ENCODE measurements at regions not wholly inside any gene's neighbourhood (a gene's known extent, or its start where the extent isn't known, plus 50 kb on each side); places are given as distances from the start of the nearest gene placed in this dataset.

- Mint-ChIP-seq H3K27ac (no peak overlapping the region), H3K27me3 (no peaks in the 10 kb centered on the region), H3K4me3 (no peak overlapping the region), H3K36me3 (ENCODE audit: low read depth) (no peaks in the 10 kb centered on the region), H3K9me3 (ENCODE audit: low read depth) (peaks cover 19% of the 10 kb centered on the region), H3K4me1 (no peaks in the 10 kb centered on the region)
- intact Hi-C loops (cut with DNase I, micrococcal nuclease) = no loop called here
- DNase-seq (no peak), ATAC-seq (no peak)
- CTCF ChIA-PET = no interaction called here
- POLR2A ChIA-PET = no interaction called here
Measured at GRCh38 chr15:46732060-46732459, 985.2 kb upstream of the SEMA6D start.

DNA sequence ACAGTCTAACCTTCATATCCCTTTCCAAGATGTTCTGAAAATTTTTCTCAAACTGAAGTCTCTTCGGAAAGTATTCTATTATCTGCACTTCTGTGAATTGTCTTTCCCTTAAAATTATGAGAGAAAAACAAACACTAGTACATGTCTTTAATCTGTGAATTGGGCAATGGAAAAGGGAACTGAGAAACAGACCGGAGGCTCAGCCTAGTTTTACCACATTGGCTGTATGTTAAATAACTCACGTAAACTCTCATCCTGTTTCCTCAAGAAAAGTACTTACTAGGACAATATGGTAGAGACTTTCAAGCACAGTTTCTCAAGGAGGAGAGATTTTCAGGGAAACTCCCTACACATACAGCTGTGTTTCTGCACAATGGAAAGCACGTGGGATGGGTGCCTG lies 982.2 kb upstream of the SEMA6D start:
- intact Hi-C loops (cut with DNase I, micrococcal nuclease) = no loop called here
- no peak overlapping the region for H3K27ac Mint-ChIP-seq
- H3K36me3 Mint-ChIP-seq (ENCODE audit: low read depth) = no peaks in the 10 kb centered on the region
- CTCF ChIA-PET = no interaction called here
- ATAC-seq (no peak), DNase-seq (no peak)
- H3K4me1 Mint-ChIP-seq = no peaks in the 10 kb centered on the region
- H3K27me3 Mint-ChIP-seq = no peaks in the 10 kb centered on the region
- no peak overlapping the region for H3K4me3 Mint-ChIP-seq
- POLR2A ChIA-PET = no interaction called here
- H3K9me3 Mint-ChIP-seq (ENCODE audit: low read depth) = peaks cover 6% of the 10 kb centered on the region

DNA sequence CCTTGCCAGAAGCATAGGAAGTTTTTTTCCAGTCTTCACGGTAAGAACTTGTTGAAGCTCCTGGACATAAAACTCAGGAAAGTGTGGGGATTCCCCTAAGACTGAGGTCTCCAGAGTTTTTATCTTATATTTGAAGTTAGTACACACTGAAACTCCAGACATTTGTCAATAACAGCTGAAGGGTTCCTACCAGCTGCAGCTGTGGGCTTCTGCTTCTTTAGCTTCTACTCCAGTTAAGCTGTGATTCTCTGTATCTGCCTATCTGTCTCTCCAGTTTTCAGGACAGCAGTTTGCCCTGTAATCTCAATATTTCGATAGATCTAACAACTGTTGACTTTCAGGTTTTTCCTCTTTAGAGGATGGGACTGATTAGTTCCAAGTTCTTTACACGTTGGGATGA lies 966.0 kb upstream of the SEMA6D start:
- H3K4me1 Mint-ChIP-seq = no peaks in the 10 kb centered on the region
- POLR2A ChIA-PET = no interaction called here

GRCh38 chr15:46753946-46754345 lies 963.4 kb upstream of the SEMA6D start:
- no peak overlapping the region for H3K4me3 Mint-ChIP-seq
- CTCF ChIA-PET = interaction anchor here (0.9 kb wide), 1 partner anchor 50 kb away, joined by 3 read pairs; no protein-coding TSS in a partner anchor
- intact Hi-C loops (cut with DNase I, micrococcal nuclease) = no loop called here

More for the DNA sequence above, 966.0 kb upstream of the SEMA6D start:
- no peak for ATAC-seq
- Mint-ChIP-seq H3K36me3 (ENCODE audit: low read depth) (no peaks in the 10 kb centered on the region), H3K4me3 (no peak overlapping the region), H3K9me3 (ENCODE audit: low read depth) (peaks cover 8% of the 10 kb centered on the region), H3K27ac (no peak overlapping the region), H3K27me3 (no peaks in the 10 kb centered on the region)
- CTCF ChIA-PET = interaction anchor here (1.6 kb wide), 1 partner anchor 12 kb away, joined by 5 read pairs; no protein-coding TSS in a partner anchor
- DNase-seq = no peak
- intact Hi-C loops (cut with DNase I, micrococcal nuclease) = no loop called here

DNA sequence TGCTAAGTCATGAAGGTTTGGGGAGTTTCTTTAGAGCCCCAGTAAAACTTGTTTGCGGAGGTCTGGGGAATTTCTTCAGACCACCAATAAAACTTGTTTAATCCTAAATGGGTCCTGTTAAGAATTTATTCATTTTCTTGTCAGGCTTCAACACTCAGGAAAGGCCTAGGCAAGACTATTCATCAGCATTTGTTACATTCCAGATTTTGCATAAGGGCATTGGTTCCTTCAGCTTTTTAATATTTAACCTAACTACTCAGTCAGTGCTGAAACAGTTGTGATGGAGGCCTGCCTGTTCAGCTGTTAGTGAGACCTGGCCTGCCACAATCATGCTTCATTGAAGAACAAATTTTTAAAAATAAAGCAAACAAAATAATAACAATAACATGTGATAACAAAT lies 954.2 kb upstream of the SEMA6D start:
- ChIA-PET POLR2A (no interaction called here), CTCF (interaction anchor here (1.7 kb wide), 1 partner anchor 11 kb away, joined by 5 read pairs; no protein-coding TSS in a partner anchor)
- Mint-ChIP-seq H3K27ac (no peak overlapping the region), H3K4me3 (no peak overlapping the region), H3K36me3 (ENCODE audit: low read depth) (no peaks in the 10 kb centered on the region), H3K9me3 (ENCODE audit: low read depth) (peaks cover 13% of the 10 kb centered on the region), H3K27me3 (no peaks in the 10 kb centered on the region), H3K4me1 (no peaks in the 10 kb centered on the region)
- DNase-seq (no peak), ATAC-seq (no peak)
- intact Hi-C loops (cut with DNase I, micrococcal nuclease) = no loop called here

More at GRCh38 chr15:46753946-46754345, 963.4 kb upstream of the SEMA6D start:
- Mint-ChIP-seq H3K36me3 (ENCODE audit: low read depth) (no peaks in the 10 kb centered on the region), H3K27ac (no peak overlapping the region), H3K4me1 (no peaks in the 10 kb centered on the region), H3K9me3 (ENCODE audit: low read depth) (peaks cover 16% of the 10 kb centered on the region), H3K27me3 (no peaks in the 10 kb centered on the region)
- DNase-seq = no peak
- ATAC-seq = no peak
- POLR2A ChIA-PET = no interaction called here

GRCh38 chr15:46764851-46765250 lies 952.5 kb upstream of the SEMA6D start:
- Mint-ChIP-seq H3K27ac (no peak overlapping the region), H3K9me3 (ENCODE audit: low read depth) (peaks cover 19% of the 10 kb centered on the region), H3K4me3 (no peak overlapping the region), H3K27me3 (no peaks in the 10 kb centered on the region), H3K36me3 (ENCODE audit: low read depth) (no peaks in the 10 kb centered on the region), H3K4me1 (no peaks in the 10 kb centered on the region)
- ATAC-seq (no peak), DNase-seq (no peak)
- intact Hi-C loops (cut with DNase I, micrococcal nuclease) = no loop called here
- POLR2A ChIA-PET = no interaction called here
- CTCF ChIA-PET = no interaction called here

DNA sequence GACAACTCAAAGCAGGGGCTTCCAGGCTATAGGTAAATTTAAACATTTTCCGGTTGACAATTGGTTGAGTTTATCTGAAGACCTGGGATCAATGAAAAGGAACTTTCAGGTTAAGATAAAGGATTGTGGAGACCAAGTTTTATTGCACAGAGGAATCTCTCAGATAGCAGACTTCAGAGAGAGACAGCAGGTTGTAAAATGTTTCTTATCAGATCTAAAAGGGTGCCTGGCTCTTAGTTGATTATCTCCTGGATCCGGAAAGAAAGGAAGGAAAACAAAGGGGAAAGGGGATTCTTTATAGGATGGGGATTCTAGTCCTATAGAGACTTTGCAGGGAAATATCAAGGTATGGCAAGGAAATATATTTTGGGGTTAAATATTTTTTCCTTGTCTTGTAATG lies 951.3 kb upstream of the SEMA6D start:
- POLR2A ChIA-PET = no interaction called here

DNA sequence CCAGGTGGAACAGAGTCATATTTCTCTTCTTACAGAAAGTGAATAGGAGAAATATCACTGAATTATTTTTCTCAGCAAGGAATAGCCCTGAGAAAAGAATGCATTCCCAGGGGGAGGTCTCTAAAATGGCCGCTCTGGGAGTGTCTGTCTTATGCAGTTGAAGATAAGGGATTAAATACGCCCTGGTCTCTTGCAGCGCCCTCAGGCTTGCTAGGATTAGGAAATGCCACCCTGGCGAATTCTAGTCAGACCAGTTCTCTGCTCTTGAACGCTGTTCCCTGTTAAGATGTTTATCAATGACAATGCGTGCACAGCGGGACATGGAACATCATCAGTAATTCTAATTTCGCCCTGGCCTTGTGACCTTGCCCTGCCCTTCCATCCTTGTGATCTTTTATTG lies 949.0 kb upstream of the SEMA6D start:
- ChIA-PET CTCF (no interaction called here), POLR2A (no interaction called here)
- no peak for DNase-seq
- Mint-ChIP-seq H3K4me1 (no peaks in the 10 kb centered on the region), H3K4me3 (no peak overlapping the region), H3K9me3 (ENCODE audit: low read depth) (peaks cover 17% of the 10 kb centered on the region), H3K27me3 (no peaks in the 10 kb centered on the region), H3K27ac (no peak overlapping the region), H3K36me3 (ENCODE audit: low read depth) (no peaks in the 10 kb centered on the region)
- no peak for ATAC-seq
- intact Hi-C loops (cut with DNase I, micrococcal nuclease) = no loop called here

More for the DNA sequence above, 951.3 kb upstream of the SEMA6D start:
- ATAC-seq (no peak), DNase-seq (no peak)
- H3K9me3 Mint-ChIP-seq (ENCODE audit: low read depth) = peaks cover 18% of the 10 kb centered on the region
- intact Hi-C loops (cut with DNase I, micrococcal nuclease) = no loop called here
- H3K4me1 Mint-ChIP-seq = no peaks in the 10 kb centered on the region
- CTCF ChIA-PET = no interaction called here
- H3K36me3 Mint-ChIP-seq (ENCODE audit: low read depth) = no peaks in the 10 kb centered on the region
- H3K27me3 Mint-ChIP-seq = no peaks in the 10 kb centered on the region
- H3K4me3 Mint-ChIP-seq = no peak overlapping the region
- H3K27ac Mint-ChIP-seq = no peak overlapping the region

- no peaks in the 10 kb centered on the region for H3K36me3 Mint-ChIP-seq (ENCODE audit: low read depth)
- POLR2A ChIA-PET = no interaction called here
- CTCF ChIA-PET = no interaction called here
- no peak for DNase-seq
- H3K9me3 Mint-ChIP-seq (ENCODE audit: low read depth) = peaks cover 17% of the 10 kb centered on the region
- no peaks in the 10 kb centered on the region for H3K27me3 Mint-ChIP-seq
- ATAC-seq = no peak
- H3K4me1 Mint-ChIP-seq = no peaks in the 10 kb centered on the region
- no peak overlapping the region for H3K27ac Mint-ChIP-seq
- H3K4me3 Mint-ChIP-seq = no peak overlapping the region
- intact Hi-C loops (cut with DNase I, micrococcal nuclease) = no loop called here
Measured at GRCh38 chr15:46773016-46773415, 944.3 kb upstream of the SEMA6D start.

DNA sequence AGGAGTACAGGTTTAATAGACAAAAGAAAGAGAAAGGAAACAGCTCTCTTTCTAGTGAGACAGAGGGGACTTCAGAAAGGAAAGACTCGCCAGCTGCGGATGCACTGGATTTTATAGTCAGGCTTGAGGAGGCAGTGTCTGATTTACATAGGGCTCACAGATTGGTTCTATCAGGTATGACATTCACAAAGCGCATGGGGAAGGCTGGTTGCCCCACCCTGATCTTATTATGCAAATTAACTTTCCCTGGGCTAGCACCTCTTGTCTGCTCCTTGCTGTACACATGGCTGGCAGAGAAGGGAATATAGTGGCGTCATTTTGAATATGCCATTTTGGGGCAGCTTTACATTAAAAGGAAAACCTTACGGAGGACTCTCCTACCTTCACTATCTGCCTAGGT lies 938.4 kb upstream of the SEMA6D start:
- ChIA-PET CTCF (no interaction called here), POLR2A (no interaction called here)
- no peak for ATAC-seq
- DNase-seq = no peak
- H3K27me3 Mint-ChIP-seq = no peaks in the 10 kb centered on the region
- peaks cover 16% of the 10 kb centered on the region for H3K9me3 Mint-ChIP-seq (ENCODE audit: low read depth)
- H3K4me3 Mint-ChIP-seq = no peak overlapping the region
- no peaks in the 10 kb centered on the region for H3K36me3 Mint-ChIP-seq (ENCODE audit: low read depth)
- no peak overlapping the region for H3K27ac Mint-ChIP-seq
- no peaks in the 10 kb centered on the region for H3K4me1 Mint-ChIP-seq
- intact Hi-C loops (cut with DNase I, micrococcal nuclease) = no loop called here

GRCh38 chr15:46786590-46787285 lies 930.6 kb upstream of the SEMA6D start:
- no peaks in the 10 kb centered on the region for H3K4me1 Mint-ChIP-seq
- ChIA-PET POLR2A (no interaction called here), CTCF (no interaction called here)
- no peaks in the 10 kb centered on the region for H3K36me3 Mint-ChIP-seq (ENCODE audit: low read depth)
- ATAC-seq (no peak), DNase-seq (no peak)
- intact Hi-C loops (cut with DNase I, micrococcal nuclease) = no loop called here
- peaks cover 5% of the 10 kb centered on the region for H3K9me3 Mint-ChIP-seq (ENCODE audit: low read depth)
- no peaks in the 10 kb centered on the region for H3K27me3 Mint-ChIP-seq
- H3K4me3 Mint-ChIP-seq = no peak overlapping the region
- H3K27ac Mint-ChIP-seq = no peak overlapping the region

DNA sequence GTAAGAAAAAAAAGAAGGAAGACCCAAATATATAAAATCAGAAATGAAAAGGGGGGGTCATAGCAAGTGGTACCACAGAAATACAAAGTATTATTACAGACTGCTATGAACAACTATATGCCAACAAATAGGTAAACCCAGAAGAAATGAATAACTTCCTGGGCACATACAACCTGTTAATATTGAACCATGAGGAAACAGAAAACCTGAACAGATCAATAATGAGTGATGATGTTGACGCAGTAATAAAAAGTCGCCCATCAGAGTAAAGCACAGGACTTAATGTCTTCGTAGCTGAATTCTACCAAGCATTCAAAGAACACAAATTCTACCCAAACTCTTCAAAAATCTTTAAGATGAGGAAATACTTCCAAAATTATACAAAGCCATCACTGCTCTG lies 921.6 kb upstream of the SEMA6D start:
- Mint-ChIP-seq H3K36me3 (ENCODE audit: low read depth) (no peaks in the 10 kb centered on the region), H3K4me3 (no peak overlapping the region), H3K27me3 (no peaks in the 10 kb centered on the region), H3K4me1 (no peaks in the 10 kb centered on the region), H3K9me3 (ENCODE audit: low read depth) (peaks cover 15% of the 10 kb centered on the region), H3K27ac (no peak overlapping the region)
- POLR2A ChIA-PET = no interaction called here
- CTCF ChIA-PET = interaction anchor here (1.0 kb wide), 1 partner anchor 17 kb away, joined by 3 read pairs; no protein-coding TSS in a partner anchor
- DNase-seq (no peak), ATAC-seq (no peak)
- intact Hi-C loops (cut with DNase I, micrococcal nuclease) = no loop called here

GRCh38 chr15:46808834-46809233 lies 908.5 kb upstream of the SEMA6D start:
- intact Hi-C loops (cut with DNase I, micrococcal nuclease) = no loop called here
- DNase-seq (no peak), ATAC-seq (no peak)
- ChIA-PET CTCF (no interaction called here), POLR2A (no interaction called here)
- H3K9me3 Mint-ChIP-seq (ENCODE audit: low read depth) = no peaks in the 10 kb centered on the region
- H3K27me3 Mint-ChIP-seq = no peaks in the 10 kb centered on the region
- H3K27ac Mint-ChIP-seq = no peak overlapping the region
- H3K4me3 Mint-ChIP-seq = no peak overlapping the region
- no peaks in the 10 kb centered on the region for H3K36me3 Mint-ChIP-seq (ENCODE audit: low read depth)
- H3K4me1 Mint-ChIP-seq = no peaks in the 10 kb centered on the region

All from activated CD4-positive, alpha-beta T cell treated with anti-CD3 and anti-CD28 coated beads for 36 hours (primary cell).